Osteoblast (primary cell): ENCODE measurements at regions not wholly inside any gene's neighbourhood (a gene's known extent, or its start where the extent isn't known, plus 50 kb on each side); places are given as distances from the start of the nearest gene placed in this dataset.

Experiments
- DNase-seq: peaks from one replicate; pipeline ENCODE4 v3.0.0; 2011; ENCODE audit warnings: low spot score, mixed read lengths; ENCODE audit not compliant: insufficient read length; ENCODE audit errors: missing footprints
- H2AFZ ChIP-seq: 2 replicates; pipeline ENCODE4 v1.6.0; 2011; ENCODE audit warnings: mild to moderate bottlenecking, low read length
- H3K27ac ChIP-seq: 2 replicates; pipeline ENCODE4 v1.5.1; 2011; ENCODE audit warnings: mild to moderate bottlenecking, low read depth, low read length, moderate library complexity
- H3K27me3 ChIP-seq: 2 replicates; pipeline ENCODE4 v1.6.0; 2012; ENCODE audit warnings: mild to moderate bottlenecking, control low read depth, inconsistent platforms, low read length, moderate library complexity; ENCODE audit not compliant: insufficient read depth
- H3K36me3 ChIP-seq: 2 replicates; pipeline ENCODE4 v1.5.1; 2011; ENCODE audit warnings: mild to moderate bottlenecking, low read length, control low read depth, moderate library complexity; ENCODE audit not compliant: insufficient read depth
- H3K4me1 ChIP-seq: 2 replicates; pipeline ENCODE4 v1.5.1; 2011; ENCODE audit warnings: mild to moderate bottlenecking, low read length, control low read depth, moderate library complexity; ENCODE audit not compliant: insufficient read depth
- H3K4me2 ChIP-seq: 2 replicates; pipeline ENCODE4 v1.6.0; 2011; ENCODE audit warnings: mild to moderate bottlenecking, low read length; ENCODE audit not compliant: insufficient read depth
- H3K4me3 ChIP-seq: fragments of 200-600 bp; sonication (generic); 3 replicates; pipeline ENCODE4 v1.5.1; 2012; ENCODE audit warnings: mild to moderate bottlenecking, low read length, inconsistent platforms; ENCODE audit not compliant: insufficient read depth
- H3K79me2 ChIP-seq: 2 replicates; pipeline ENCODE4 v1.6.0; 2012; ENCODE audit warnings: mild to moderate bottlenecking, low read length, control low read depth, inconsistent platforms; ENCODE audit not compliant: insufficient read depth
- H3K9me3 ChIP-seq: 2 replicates; pipeline ENCODE4 v1.5.1; 2011; ENCODE audit warnings: low read depth, low read length, control low read depth
- H4K20me1 ChIP-seq: 2 replicates; pipeline ENCODE4 v1.6.0; 2012; ENCODE audit warnings: mild to moderate bottlenecking, low read length, control low read depth; ENCODE audit not compliant: insufficient read depth
- CTCF ChIP-seq: IDR thresholded peaks from 2 replicates; pipeline ENCODE4 v1.5.1; 2011; ENCODE audit warnings: mild to moderate bottlenecking, low read depth, low read length, moderate library complexity; ENCODE audit errors: extremely low read depth

- no peak for DNase-seq
- no peak overlapping the region for H3K4me2 ChIP-seq
Measured at GRCh38 chr12:65681226-65681625, 143.1 kb upstream of the HMGA2 start.

GRCh38 chr12:65682112-65682511 is 142.2 kb upstream of the HMGA2 start:
- Histone ChIP-seq H3K79me2 (no peaks in the 10 kb centered on the region), H3K36me3 (no peaks in the 10 kb centered on the region), H3K4me3 (no peak overlapping the region), H3K4me2 (no peak overlapping the region), H3K4me1 (no peaks in the 10 kb centered on the region), H3K9me3 (no peaks in the 10 kb centered on the region), H2AFZ (no peak overlapping the region), H3K27ac (no peak overlapping the region), H4K20me1 (no peaks in the 10 kb centered on the region), H3K27me3 (no peaks in the 10 kb centered on the region)
- TF ChIP-seq CTCF: no peak
- no peak for DNase-seq

More at GRCh38 chr12:65681226-65681625, 143.1 kb upstream of the HMGA2 start:
- Histone ChIP-seq H2AFZ (no peak overlapping the region), H3K36me3 (no peaks in the 10 kb centered on the region), H4K20me1 (no peaks in the 10 kb centered on the region), H3K9me3 (no peaks in the 10 kb centered on the region), H3K27me3 (no peaks in the 10 kb centered on the region), H3K79me2 (no peaks in the 10 kb centered on the region), H3K4me3 (no peak overlapping the region), H3K27ac (no peak overlapping the region), H3K4me1 (no peaks in the 10 kb centered on the region)
- no peak for TF ChIP-seq CTCF

- no peak for TF ChIP-seq CTCF
Measured at GRCh38 chr12:65684906-65685305, 139.4 kb upstream of the HMGA2 start.

GRCh38 chr12:65685514-65685913 is 138.8 kb upstream of the HMGA2 start:
- peak; percentile 69 for TF ChIP-seq CTCF
- Histone ChIP-seq H3K4me2 (no peak overlapping the region), H3K27me3 (no peaks in the 10 kb centered on the region), H3K4me3 (no peak overlapping the region), H3K79me2 (no peaks in the 10 kb centered on the region), H3K27ac (peak overlapping the region; percentile 7), H3K36me3 (no peaks in the 10 kb centered on the region), H4K20me1 (no peaks in the 10 kb centered on the region), H2AFZ (peak overlapping the region; percentile 20), H3K4me1 (peaks cover under 1% of the 10 kb centered on the region), H3K9me3 (no peaks in the 10 kb centered on the region)
- peak; percentile 38 for DNase-seq

More at GRCh38 chr12:65684906-65685305, 139.4 kb upstream of the HMGA2 start:
- no peaks in the 10 kb centered on the region for H3K27me3 ChIP-seq
- no peaks in the 10 kb centered on the region for H3K9me3 ChIP-seq
- no peak overlapping the region for H2AFZ ChIP-seq
- no peak overlapping the region for H3K4me2 ChIP-seq
- no peaks in the 10 kb centered on the region for H3K4me1 ChIP-seq
- peak overlapping the region; percentile 7 for H3K27ac ChIP-seq
- no peaks in the 10 kb centered on the region for H3K36me3 ChIP-seq
- no peak overlapping the region for H3K4me3 ChIP-seq
- no peaks in the 10 kb centered on the region for H3K79me2 ChIP-seq
- no peaks in the 10 kb centered on the region for H4K20me1 ChIP-seq
- no peak for DNase-seq
